ENCODE measurements at regions not wholly inside any gene's neighbourhood (a gene's known extent, or its start where the extent isn't known, plus 50 kb on each side); places are given as distances from the start of the nearest gene placed in this dataset.
A peak's percentile ranks its signal among the peaks of the same experiment; 100 is the strongest.

GRCh38 chr10:78527296-78527695, 493.6 kb downstream of the RPS24 start:
- no peaks in the 10 kb centered on the region for H3K27me3 Mint-ChIP-seq
- H3K36me3 Mint-ChIP-seq = no peaks in the 10 kb centered on the region
- no peak overlapping the region for H3K4me3 Mint-ChIP-seq
- no peak for DNase-seq
- no peaks in the 10 kb centered on the region for H3K4me1 Mint-ChIP-seq
- no peak overlapping the region for H3K27ac Mint-ChIP-seq
- H3K9me3 Mint-ChIP-seq = no peaks in the 10 kb centered on the region

DNA sequence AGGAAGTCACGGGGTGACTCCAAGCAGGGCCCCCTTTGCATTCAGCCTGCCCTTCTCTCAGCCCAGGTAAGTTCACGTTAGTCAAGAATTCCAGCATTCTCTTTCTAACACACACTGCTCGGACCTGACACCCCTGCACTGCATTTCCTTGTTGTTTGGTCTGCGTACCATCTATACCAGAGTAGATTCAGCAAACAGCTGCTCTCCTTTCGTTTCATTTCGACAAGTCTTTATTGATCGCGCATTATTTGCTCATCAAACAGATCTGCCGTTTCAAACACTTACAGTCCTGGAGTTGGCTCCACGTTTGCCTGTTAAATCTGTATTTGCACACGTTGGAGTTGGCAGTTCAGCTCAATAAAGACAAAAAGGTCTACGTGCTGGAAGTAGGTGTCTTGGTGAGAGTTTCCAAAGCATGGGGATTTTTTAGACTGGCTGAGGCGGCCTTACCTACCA, 495.1 kb downstream of the RPS24 start:
- Mint-ChIP-seq H3K4me1 (peaks cover 2% of the 10 kb centered on the region), H3K27me3 (no peaks in the 10 kb centered on the region), H3K4me3 (no peak overlapping the region), H3K27ac (no peak overlapping the region), H3K36me3 (no peaks in the 10 kb centered on the region), H3K9me3 (no peaks in the 10 kb centered on the region)
- DNase-seq = no peak

DNA sequence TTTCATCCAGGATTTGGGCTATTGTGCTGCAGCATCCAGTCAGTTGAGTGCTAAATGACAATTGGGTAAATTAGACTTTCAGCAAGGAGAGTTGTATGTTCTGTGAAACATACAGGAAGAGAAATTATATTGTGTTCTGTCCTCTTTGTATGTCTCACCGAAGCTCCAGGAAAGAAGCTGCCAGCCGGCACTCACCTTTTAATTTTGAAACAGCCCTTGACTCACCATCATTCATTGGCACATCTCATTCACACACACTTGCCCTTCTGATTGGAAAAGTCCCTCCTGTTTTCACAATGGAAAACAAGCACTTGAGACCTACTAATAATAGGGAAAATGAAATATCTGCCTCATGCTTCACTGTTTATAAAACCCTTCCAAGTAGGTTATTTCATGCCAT, 495.6 kb downstream of the RPS24 start:
- no peak overlapping the region for H3K27ac Mint-ChIP-seq
- H3K9me3 Mint-ChIP-seq = no peaks in the 10 kb centered on the region
- H3K4me1 Mint-ChIP-seq = peaks cover 2% of the 10 kb centered on the region
- no peak overlapping the region for H3K4me3 Mint-ChIP-seq
- no peak for DNase-seq
- H3K36me3 Mint-ChIP-seq = no peaks in the 10 kb centered on the region
- no peaks in the 10 kb centered on the region for H3K27me3 Mint-ChIP-seq

- H3K9me3 Mint-ChIP-seq = no peaks in the 10 kb centered on the region
- H3K36me3 Mint-ChIP-seq = no peaks in the 10 kb centered on the region
- H3K4me3 Mint-ChIP-seq = no peak overlapping the region
- peaks cover 2% of the 10 kb centered on the region for H3K4me1 Mint-ChIP-seq
- DNase-seq = no peak
- H3K27me3 Mint-ChIP-seq = no peaks in the 10 kb centered on the region
- H3K27ac Mint-ChIP-seq = no peak overlapping the region
Measured at GRCh38 chr10:78531088-78531487, 497.4 kb downstream of the RPS24 start.

DNA sequence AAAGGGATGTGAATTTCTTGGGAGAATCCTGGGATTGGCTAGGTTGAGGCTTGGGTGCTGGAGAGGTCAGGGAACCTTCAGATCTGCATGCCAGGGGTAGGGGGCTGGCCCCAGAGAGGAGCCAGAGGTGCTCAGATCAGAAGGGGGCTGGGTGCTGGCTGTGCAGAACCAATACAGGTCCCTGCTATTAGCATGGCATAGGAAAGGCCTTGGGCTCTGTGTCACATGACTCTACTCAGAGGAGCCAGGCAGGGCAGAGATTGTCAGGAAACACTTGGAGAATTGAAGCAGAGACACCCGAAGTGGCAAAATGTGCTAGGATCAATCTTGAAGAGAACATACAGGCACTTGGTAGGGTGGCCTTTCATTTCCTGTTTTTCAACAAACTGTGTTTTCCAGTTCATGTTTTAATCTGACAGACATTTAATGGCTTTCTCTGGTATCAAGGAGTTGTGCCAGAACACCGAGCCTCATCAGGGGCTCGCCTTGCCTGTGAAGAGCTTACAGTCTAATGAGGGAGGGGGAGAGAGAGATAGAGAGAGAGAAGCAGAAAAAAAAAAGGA, 498.9 kb downstream of the RPS24 start:
- Mint-ChIP-seq H3K36me3 (no peaks in the 10 kb centered on the region), H3K27me3 (no peaks in the 10 kb centered on the region), H3K4me1 (peaks cover 2% of the 10 kb centered on the region), H3K27ac (no peak overlapping the region), H3K4me3 (no peak overlapping the region), H3K9me3 (no peaks in the 10 kb centered on the region)
- DNase-seq = no peak

DNA sequence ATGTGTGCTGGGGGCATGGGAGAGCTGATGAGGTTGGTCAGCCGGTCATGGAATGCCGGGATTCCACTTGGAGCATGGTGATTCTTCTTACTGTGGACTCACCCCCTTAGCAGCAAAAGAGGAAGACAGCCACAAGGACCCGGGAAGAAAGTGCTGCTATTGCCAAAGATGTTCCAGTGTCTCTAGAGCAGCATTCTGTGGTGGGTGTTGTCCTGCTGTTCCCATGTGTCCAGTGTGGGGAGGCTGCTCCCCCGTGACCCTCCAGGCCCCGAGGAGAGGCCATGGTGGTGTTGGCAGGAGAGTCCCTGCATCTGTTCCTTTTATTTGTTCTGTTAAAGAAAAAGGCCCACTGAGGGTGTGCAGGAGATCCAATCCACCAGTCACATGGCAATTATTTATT, 499.4 kb downstream of the RPS24 start:
- Mint-ChIP-seq H3K9me3 (no peaks in the 10 kb centered on the region), H3K36me3 (no peaks in the 10 kb centered on the region), H3K4me1 (peaks cover 2% of the 10 kb centered on the region), H3K27me3 (no peaks in the 10 kb centered on the region), H3K4me3 (no peak overlapping the region), H3K27ac (no peak overlapping the region)
- DNase-seq = no peak

DNA sequence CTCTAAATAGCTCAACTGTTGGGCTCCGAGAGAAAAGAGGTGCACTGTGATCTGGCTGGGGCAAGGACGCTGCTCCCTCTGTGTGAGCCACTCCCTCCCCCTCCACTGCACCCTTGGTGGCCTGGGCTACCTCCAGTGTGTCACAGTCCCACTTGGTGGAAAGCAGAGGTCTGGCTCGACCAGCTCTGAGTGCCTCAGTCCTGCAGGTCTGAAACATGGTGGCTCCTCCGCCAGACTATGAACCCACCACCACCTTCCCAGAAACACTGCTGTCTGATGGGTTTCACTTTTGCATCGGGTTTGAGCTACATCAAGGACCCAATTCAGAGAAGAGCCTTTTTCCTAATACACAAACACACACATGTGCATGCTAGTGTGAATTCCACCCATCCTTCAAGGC, 500.1 kb downstream of the RPS24 start:
- Mint-ChIP-seq H3K27me3 (no peaks in the 10 kb centered on the region), H3K27ac (no peak overlapping the region), H3K4me1 (peaks cover 2% of the 10 kb centered on the region), H3K9me3 (no peaks in the 10 kb centered on the region), H3K4me3 (no peak overlapping the region), H3K36me3 (no peaks in the 10 kb centered on the region)
- no peak for DNase-seq

- Mint-ChIP-seq H3K4me3 (no peak overlapping the region), H3K27ac (no peak overlapping the region), H3K27me3 (peaks cover 4% of the 10 kb centered on the region), H3K9me3 (no peaks in the 10 kb centered on the region), H3K4me1 (peaks cover 2% of the 10 kb centered on the region), H3K36me3 (peaks cover 2% of the 10 kb centered on the region)
- DNase-seq = no peak
Measured at GRCh38 chr10:78535716-78536218, 502.1 kb downstream of the RPS24 start.

DNA sequence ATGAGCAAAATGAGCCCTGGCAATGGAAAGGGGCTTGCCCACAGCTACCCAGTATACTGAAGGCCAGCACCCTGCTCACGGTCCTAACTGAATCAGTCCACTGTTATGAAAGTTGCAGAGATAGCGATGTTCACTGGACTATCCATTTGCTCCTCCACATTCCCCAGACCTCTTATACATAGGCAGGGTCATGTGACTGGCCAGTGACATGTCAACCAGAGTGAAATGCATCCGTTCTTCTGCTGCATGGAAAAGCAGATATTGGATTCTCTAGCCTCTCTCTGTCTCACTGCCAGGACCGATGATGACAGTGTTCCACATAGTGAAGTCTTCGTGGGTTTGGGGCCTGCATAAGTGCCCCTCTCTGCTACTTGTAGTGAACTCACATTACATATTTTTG, 503.4 kb downstream of the RPS24 start:
- H3K36me3 Mint-ChIP-seq = peaks cover 2% of the 10 kb centered on the region
- H3K9me3 Mint-ChIP-seq = peaks cover 1% of the 10 kb centered on the region
- no peak overlapping the region for H3K4me3 Mint-ChIP-seq

GRCh38 chr10:78539247-78539766, 505.6 kb downstream of the RPS24 start:
- H3K36me3 Mint-ChIP-seq = peaks cover 2% of the 10 kb centered on the region
- no peak overlapping the region for H3K27ac Mint-ChIP-seq
- DNase-seq = no peak
- no peak overlapping the region for H3K4me3 Mint-ChIP-seq
- H3K4me1 Mint-ChIP-seq = no peaks in the 10 kb centered on the region
- H3K27me3 Mint-ChIP-seq = peaks cover 4% of the 10 kb centered on the region
- peaks cover 1% of the 10 kb centered on the region for H3K9me3 Mint-ChIP-seq

More for the DNA sequence above, 503.4 kb downstream of the RPS24 start:
- Mint-ChIP-seq H3K4me1 (peaks cover 2% of the 10 kb centered on the region), H3K27ac (no peak overlapping the region), H3K27me3 (peaks cover 4% of the 10 kb centered on the region)
- no peak for DNase-seq

DNA sequence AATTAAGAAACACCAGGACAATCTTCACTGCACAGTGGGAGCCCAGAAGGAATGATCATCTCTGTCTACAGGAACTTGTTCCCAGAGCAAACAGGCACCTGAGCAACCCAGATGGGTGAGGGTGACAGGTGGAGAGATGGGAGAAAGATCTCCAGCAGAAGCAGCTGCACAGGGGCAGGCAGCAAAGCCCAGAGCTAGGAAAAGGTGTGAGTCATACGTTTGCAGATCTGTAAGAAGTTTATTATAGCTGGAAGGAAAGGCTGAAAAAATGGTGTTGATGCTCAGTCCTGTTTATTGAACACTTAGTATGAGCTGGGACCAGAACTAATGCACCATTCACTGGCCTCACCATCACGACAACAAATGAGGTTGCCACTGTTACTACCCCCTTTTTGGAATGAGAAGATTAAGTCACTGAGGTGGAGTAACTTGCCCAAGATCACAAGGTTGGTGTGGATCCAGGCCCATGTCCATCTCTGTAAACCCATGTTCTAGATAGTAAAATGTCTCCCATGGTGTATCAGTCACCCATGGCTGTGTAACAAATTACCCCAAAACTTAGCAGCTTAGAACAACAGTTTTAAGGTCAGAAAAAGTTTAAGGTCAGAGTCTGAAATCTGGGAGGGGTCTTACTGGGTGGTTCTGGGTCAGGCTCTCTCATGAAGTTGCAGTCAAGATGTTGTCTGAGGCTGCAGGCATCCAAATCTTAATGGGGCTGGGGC, 506.9 kb downstream of the RPS24 start:
- H3K27me3 Mint-ChIP-seq = peaks cover 4% of the 10 kb centered on the region
- H3K4me1 Mint-ChIP-seq = no peaks in the 10 kb centered on the region
- peaks cover 2% of the 10 kb centered on the region for H3K36me3 Mint-ChIP-seq
- H3K9me3 Mint-ChIP-seq = peaks cover 1% of the 10 kb centered on the region
- H3K4me3 Mint-ChIP-seq = no peak overlapping the region
- DNase-seq = no peak
- no peak overlapping the region for H3K27ac Mint-ChIP-seq

DNA sequence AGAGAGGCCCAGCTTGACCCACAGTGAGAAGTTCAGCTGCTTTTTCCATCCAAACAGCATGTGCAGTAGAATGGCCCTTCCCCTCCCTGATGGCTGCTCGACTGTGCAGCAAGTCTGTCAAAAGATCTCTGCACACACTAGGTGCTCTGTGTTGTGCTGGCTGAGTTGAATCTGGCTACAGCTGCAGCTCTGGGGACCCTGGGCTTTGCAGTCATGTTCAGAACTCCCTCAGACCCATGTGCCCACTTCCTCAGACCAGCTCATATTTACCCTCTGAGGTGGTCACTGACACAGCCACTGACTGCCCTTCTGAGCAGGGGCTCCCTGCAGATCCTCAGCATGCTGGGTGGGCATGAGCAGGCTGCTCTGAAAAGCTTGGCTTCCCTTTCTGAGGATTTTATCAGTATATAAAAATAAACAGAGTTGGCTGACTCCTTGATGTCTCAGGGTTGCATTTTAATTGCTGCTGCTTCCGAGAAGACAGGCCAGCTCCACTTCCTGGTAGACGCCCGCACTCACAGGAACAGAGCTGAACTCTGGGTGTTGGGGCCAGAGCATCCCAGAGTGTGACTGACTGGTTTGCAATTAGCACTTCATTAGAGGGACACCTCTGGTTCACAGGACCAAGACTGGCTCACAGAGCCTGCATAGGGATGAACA, 507.9 kb downstream of the RPS24 start:
- H3K27ac Mint-ChIP-seq = peak overlapping the region; percentile 8
- no peaks in the 10 kb centered on the region for H3K4me1 Mint-ChIP-seq
- no peak for DNase-seq
- peaks cover 4% of the 10 kb centered on the region for H3K27me3 Mint-ChIP-seq
- peaks cover 1% of the 10 kb centered on the region for H3K9me3 Mint-ChIP-seq
- peaks cover 2% of the 10 kb centered on the region for H3K36me3 Mint-ChIP-seq
- no peak overlapping the region for H3K4me3 Mint-ChIP-seq

DNA sequence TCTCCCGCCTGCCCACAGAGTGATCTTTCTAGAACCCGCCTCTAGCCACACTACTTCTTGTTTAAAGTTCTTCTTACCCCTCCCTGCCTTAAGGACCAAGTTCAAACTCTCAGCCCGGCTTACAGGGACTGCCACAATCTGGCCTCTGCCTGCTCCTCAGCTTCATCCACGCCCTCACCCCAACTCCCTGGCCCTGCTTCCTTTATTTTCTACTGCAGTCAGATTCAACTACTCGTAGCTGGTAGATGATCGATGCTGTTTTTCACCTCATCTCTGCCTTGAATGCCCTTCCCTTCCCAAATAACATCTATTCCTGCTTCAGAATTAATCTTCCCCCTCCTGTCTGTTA, 508.5 kb downstream of the RPS24 start:
- DNase-seq = no peak
- H3K27ac Mint-ChIP-seq = peak overlapping the region; percentile 8
- peaks cover 4% of the 10 kb centered on the region for H3K27me3 Mint-ChIP-seq
- no peak overlapping the region for H3K4me3 Mint-ChIP-seq
- H3K4me1 Mint-ChIP-seq = no peaks in the 10 kb centered on the region
- peaks cover 1% of the 10 kb centered on the region for H3K9me3 Mint-ChIP-seq
- peaks cover 2% of the 10 kb centered on the region for H3K36me3 Mint-ChIP-seq

DNA sequence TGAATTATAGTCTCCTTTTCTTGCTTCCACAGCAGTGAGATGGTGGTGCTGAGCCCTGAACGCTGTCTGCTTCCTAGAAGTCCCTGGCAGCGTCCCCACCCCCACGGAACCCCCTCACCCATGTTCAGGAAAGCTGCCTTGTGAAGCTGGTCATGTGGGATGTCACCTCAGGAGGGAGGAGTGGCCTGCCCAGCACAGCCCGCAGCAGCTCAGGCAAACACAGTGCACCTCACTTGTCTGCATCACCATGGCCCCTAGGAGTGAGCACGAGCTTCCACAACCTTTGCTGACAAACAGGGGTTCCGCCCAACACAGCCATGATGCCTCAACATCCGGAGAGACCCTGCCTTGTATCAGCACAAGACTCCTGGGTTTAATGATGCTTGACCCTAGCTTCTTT, 508.9 kb downstream of the RPS24 start:
- peaks cover 4% of the 10 kb centered on the region for H3K27me3 Mint-ChIP-seq
- H3K9me3 Mint-ChIP-seq = peaks cover 1% of the 10 kb centered on the region
- peaks cover 2% of the 10 kb centered on the region for H3K36me3 Mint-ChIP-seq
- no peak for DNase-seq
- H3K4me1 Mint-ChIP-seq = no peaks in the 10 kb centered on the region
- no peak overlapping the region for H3K4me3 Mint-ChIP-seq
- no peak overlapping the region for H3K27ac Mint-ChIP-seq

GRCh38 chr10:78543031-78543748, 509.5 kb downstream of the RPS24 start:
- Mint-ChIP-seq H3K9me3 (peaks cover 1% of the 10 kb centered on the region), H3K4me3 (no peak overlapping the region), H3K4me1 (no peaks in the 10 kb centered on the region), H3K27me3 (peaks cover 9% of the 10 kb centered on the region), H3K27ac (no peak overlapping the region), H3K36me3 (peaks cover 2% of the 10 kb centered on the region)
- no peak for DNase-seq

All from activated naive CD8-positive, alpha-beta T cell treated with anti-CD3 and anti-CD28 coated beads for 36 hours (primary cell).